WTC11 (cell line): ENCODE measurements at regions not wholly inside any gene's neighbourhood (a gene's known extent, or its start where the extent isn't known, plus 50 kb on each side); places are given as distances from the start of the nearest gene placed in this dataset.
"Not testable (repeated sequence)": the region's sequence is repeated elsewhere in the genome, so short reads cannot be mapped to it uniquely, and the experiment has no call there.

ENCODE experiments used
- ATAC-seq: fragments of 200-7000 bp; cut with Tn5 transposase; 2 replicates; pipeline ENCODE4 v1.10.0; 2021; ENCODE audit warnings: mild to moderate bottlenecking, moderate library complexity
- CTCF ChIA-PET: fragments of 300-600 bp; sonication (Branson Sonifier 250); formaldehyde crosslinking; loops from one replicate; lab custom pipeline; 2021; ENCODE audit warnings: antibody characterized with exemption; lab: Charles Lee
- POLR2A ChIA-PET: fragments of 350-600 bp; sonication (Branson Sonifier 250); formaldehyde crosslinking; loops from one replicate; lab custom pipeline; 2021; ENCODE audit warnings: antibody characterized with exemption; lab: Charles Lee
- DNase-seq: peaks from one replicate; pipeline ENCODE4 v3.0.0; 2021; ENCODE audit warnings: low spot score
- H3K27ac Mint-ChIP-seq: 2 replicates; pipeline ENCODE4 v1.8.0; 2021; ENCODE audit warnings: mixed read lengths
- H3K27me3 Mint-ChIP-seq: 2 replicates; pipeline ENCODE4 v1.8.0; 2021; ENCODE audit warnings: low read depth, mild to moderate bottlenecking, moderate library complexity, mixed read lengths
- H3K36me3 Mint-ChIP-seq: 2 replicates; pipeline ENCODE4 v1.8.0; 2021; ENCODE audit warnings: mixed read lengths
- H3K4me1 Mint-ChIP-seq: 2 replicates; pipeline ENCODE4 v1.8.0; 2022; ENCODE audit warnings: mixed read lengths
- H3K4me3 Mint-ChIP-seq: 2 replicates; pipeline ENCODE4 v1.8.0; 2021; ENCODE audit warnings: mild to moderate bottlenecking, moderate library complexity, mixed read lengths
- H3K9me3 Mint-ChIP-seq: 2 replicates; pipeline ENCODE4 v1.8.0; 2021; ENCODE audit warnings: mixed read lengths
- JAZF1 ChIP-seq: fragments of 250-450 bp; sonication (Bioruptor Pico); IDR thresholded peaks from 2 replicates; pipeline ENCODE4 v1.9.0; 2021; ENCODE audit warnings: moderate library complexity, mild to moderate bottlenecking, inconsistent platforms
- RELA ChIP-seq: sonication (generic); formaldehyde crosslinking; IDR thresholded peaks from 2 replicates; pipeline ENCODE4 v1.8.1; 2022; ENCODE audit warnings: missing genetic modification reagents, mild to moderate bottlenecking, borderline replicate concordance
- TEAD4 ChIP-seq: sonication (generic); formaldehyde crosslinking; IDR thresholded peaks from 2 replicates; pipeline ENCODE4 v1.8.0; 2022; ENCODE audit warnings: mild to moderate bottlenecking, missing genetic modification reagents
- TF ChIP-seq, protein P1 (sequence below): sonication (generic); formaldehyde crosslinking; IDR thresholded peaks from 2 replicates; pipeline ENCODE4 v1.8.0; 2022; ENCODE audit warnings: mild to moderate bottlenecking, missing genetic modification reagents
- TF ChIP-seq, protein P2 (sequence below): fragments of 250-450 bp; sonication (Bioruptor Pico); IDR thresholded peaks from 2 replicates; pipeline ENCODE4 v1.8.0; 2021; ENCODE audit warnings: mild to moderate bottlenecking
- TF ChIP-seq, protein P3 (sequence below): sonication (generic); formaldehyde crosslinking; conservative IDR thresholded peaks from 2 replicates; pipeline ENCODE4 v1.8.1; 2023; ENCODE audit warnings: mild to moderate bottlenecking, low read depth, missing genetic modification reagents, moderate library complexity
- TF ChIP-seq, protein P4 (sequence below): fragments of 250-450 bp; sonication (Bioruptor Pico); conservative IDR thresholded peaks from 2 replicates; pipeline ENCODE4 v1.9.0; 2021; ENCODE audit warnings: mild to moderate bottlenecking

DNA sequence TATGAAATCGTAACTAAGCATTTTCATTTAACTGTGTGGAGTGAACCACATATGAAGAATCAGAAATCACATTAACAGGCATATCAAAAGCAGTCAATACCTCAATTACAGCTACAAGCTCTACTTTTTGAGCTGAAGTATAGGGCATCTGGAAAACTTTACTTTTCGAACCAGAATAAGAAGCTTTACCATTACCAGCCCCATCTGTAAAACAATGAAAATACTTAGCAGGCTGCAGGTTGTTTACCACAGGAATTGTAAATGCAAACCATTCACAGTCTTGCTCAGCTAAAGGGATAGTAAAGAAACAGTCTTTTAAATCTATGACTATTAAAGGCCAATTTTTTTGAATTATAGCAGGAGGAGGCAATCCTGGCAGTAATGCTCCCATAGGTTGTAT is 565.6 kb upstream of the MBL2 start:
- not testable (repeated sequence) for DNase-seq, H3K27me3 Mint-ChIP-seq, ATAC-seq
- Mint-ChIP-seq H3K9me3 (peaks cover 42% of the 10 kb centered on the region), H3K36me3 (peaks cover 48% of the 10 kb centered on the region), H3K4me1 (peaks cover 34% of the 10 kb centered on the region)
- TF ChIP-seq, protein P1, sequence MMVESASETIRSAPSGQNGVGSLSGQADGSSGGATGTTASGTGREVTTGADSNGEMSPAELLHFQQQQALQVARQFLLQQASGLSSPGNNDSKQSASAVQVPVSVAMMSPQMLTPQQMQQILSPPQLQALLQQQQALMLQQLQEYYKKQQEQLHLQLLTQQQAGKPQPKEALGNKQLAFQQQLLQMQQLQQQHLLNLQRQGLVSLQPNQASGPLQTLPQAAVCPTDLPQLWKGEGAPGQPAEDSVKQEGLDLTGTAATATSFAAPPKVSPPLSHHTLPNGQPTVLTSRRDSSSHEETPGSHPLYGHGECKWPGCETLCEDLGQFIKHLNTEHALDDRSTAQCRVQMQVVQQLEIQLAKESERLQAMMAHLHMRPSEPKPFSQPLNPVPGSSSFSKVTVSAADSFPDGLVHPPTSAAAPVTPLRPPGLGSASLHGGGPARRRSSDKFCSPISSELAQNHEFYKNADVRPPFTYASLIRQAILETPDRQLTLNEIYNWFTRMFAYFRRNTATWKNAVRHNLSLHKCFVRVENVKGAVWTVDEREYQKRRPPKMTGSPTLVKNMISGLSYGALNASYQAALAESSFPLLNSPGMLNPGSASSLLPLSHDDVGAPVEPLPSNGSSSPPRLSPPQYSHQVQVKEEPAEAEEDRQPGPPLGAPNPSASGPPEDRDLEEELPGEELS (CRISPR knock-in tag) = peak; percentile 38; the same call in 1 of the 2 replicates
- TF ChIP-seq, all 79 proteins: peak for 1; not testable (repeated sequence) for 78
- CTCF ChIA-PET, H3K4me3 Mint-ChIP-seq, POLR2A ChIA-PET: not testable (repeated sequence)
- H3K27ac Mint-ChIP-seq = peak overlapping the region; percentile 90

DNA sequence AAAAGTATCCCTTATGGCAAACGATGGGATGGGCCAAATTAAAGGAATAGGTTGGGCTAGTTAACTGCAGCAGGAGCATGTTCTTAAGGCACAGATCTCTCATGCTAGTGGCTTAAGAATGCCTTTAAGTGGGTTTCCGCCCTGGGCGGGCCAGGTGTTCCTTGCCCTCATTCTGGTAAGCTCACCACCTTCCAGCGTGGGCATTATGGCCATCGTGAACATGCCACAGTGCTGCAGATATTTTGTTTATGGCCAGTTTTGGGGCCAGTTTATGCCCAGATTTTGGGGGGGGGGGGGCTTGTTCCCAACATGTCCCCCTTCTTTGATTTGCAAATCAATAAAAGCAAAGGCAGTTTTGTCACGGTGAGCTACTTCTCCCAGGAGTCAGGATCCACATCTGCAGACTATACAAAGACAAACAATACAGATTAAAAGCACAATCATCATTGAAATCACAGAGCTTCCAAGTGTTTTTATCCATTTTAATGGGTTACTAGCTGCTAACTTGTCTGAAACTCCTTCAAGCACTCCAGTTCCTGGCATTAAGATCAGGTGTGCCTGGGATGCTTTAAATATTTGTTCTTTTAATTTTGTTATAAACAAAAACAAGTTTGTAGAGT is 563.3 kb upstream of the MBL2 start:
- ATAC-seq, H3K27me3 Mint-ChIP-seq, DNase-seq, POLR2A ChIA-PET, CTCF ChIA-PET, H3K27ac Mint-ChIP-seq, H3K4me3 Mint-ChIP-seq: not testable (repeated sequence)
- Mint-ChIP-seq H3K9me3 (peaks cover 46% of the 10 kb centered on the region), H3K36me3 (peaks cover 48% of the 10 kb centered on the region), H3K4me1 (peaks cover 34% of the 10 kb centered on the region)

DNA sequence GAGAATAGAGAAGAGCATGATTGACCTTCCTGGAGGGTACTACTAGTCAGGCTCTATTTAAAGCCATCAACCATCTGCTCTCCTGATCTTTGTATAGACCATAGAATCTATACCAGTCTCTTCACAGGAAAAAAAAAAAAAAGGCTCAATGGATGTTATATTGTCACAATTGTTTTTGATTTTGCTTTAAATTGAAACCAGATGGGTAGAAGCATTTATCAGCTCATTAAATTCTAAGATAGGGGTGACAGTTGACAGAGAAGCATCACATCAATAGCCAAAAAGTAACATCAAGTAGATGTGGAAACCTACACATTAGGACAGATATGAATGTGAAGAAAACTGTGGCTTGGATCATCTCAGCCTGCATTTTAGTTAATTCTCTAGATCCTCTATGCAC is 558.9 kb upstream of the MBL2 start:
- TF ChIP-seq RELA (CRISPR knock-in tag) = no peak
- DNase-seq (no peak), ATAC-seq (no peak)
- POLR2A ChIA-PET = no interaction called here
- CTCF ChIA-PET = no interaction called here
- H3K36me3 Mint-ChIP-seq = peaks cover 37% of the 10 kb centered on the region
- H3K9me3 Mint-ChIP-seq = peaks cover 41% of the 10 kb centered on the region
- H3K4me1 Mint-ChIP-seq = peaks cover 7% of the 10 kb centered on the region
- H3K27me3 Mint-ChIP-seq = peaks cover 2% of the 10 kb centered on the region
- H3K27ac Mint-ChIP-seq = no peak overlapping the region
- H3K4me3 Mint-ChIP-seq = no peak overlapping the region

DNA sequence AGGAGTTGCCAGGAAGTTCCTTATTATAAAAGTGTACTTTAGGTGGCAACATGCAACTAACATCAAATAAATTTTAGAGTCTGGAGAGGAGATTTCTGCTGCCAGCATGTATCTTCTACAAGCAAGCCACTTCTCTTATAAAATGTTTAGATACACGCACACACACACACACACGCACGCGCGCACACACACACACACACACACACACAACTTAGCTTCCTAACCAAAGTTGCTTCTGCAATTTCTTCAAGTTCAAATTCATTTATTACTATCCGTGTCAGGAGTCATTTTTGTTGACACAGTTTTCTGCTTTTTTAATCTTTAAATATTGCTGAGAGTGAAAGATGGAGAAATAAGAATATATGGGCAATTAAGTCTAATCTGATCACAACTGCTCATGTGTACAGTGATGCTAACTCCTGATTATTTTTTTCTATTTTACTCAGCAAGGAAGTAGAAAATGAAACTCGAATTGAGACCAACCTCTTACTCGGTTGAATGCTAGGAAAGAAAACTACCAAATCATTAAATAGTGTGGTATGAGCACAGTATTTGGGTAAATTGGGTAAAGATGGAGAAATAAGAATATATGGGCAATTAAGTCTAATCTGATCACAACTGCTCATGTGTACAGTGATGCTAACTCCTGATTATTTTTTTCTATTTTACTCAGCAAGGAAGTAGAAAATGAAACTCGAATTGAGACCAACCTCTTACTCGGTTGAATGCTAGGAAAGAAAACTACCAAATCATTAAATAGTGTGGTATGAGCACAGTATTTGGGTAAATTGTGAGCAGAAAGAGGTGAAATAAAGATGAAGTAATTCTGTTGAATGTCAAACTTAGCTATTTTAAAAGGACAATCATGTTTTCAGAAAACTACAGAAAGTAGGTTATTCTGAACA is 554.1 kb upstream of the MBL2 start:
- H3K27me3 Mint-ChIP-seq, H3K4me3 Mint-ChIP-seq, H3K36me3 Mint-ChIP-seq, DNase-seq, POLR2A ChIA-PET, H3K27ac Mint-ChIP-seq, ATAC-seq, CTCF ChIA-PET, H3K4me1 Mint-ChIP-seq, H3K9me3 Mint-ChIP-seq: not testable (repeated sequence)

DNA sequence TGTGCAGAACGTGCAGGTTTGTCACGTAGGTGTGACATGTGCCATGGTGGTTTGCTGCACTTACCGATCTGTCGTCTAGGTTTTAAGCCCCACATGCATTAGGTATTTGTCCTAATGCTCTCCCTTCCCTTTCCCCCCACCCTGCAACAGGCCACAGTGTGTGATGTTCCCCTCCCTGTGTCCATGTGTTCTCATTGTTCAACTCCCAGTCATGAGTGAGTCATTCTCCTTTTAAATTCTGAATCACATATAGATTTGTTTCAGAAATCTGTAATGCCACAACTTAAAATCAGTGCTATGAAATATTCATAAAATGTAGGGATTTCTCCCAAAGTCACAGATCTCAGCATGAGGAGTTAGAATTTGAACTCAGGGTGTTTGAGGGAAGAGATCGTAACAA is 552.5 kb upstream of the MBL2 start:
- TF ChIP-seq, protein P2, sequence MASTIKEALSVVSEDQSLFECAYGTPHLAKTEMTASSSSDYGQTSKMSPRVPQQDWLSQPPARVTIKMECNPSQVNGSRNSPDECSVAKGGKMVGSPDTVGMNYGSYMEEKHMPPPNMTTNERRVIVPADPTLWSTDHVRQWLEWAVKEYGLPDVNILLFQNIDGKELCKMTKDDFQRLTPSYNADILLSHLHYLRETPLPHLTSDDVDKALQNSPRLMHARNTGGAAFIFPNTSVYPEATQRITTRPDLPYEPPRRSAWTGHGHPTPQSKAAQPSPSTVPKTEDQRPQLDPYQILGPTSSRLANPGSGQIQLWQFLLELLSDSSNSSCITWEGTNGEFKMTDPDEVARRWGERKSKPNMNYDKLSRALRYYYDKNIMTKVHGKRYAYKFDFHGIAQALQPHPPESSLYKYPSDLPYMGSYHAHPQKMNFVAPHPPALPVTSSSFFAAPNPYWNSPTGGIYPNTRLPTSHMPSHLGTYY (CRISPR knock-in tag) = no peak
- TF ChIP-seq TEAD4 (no peak), JAZF1 (CRISPR knock-in tag) (no peak)
- TF ChIP-seq, protein P3, sequence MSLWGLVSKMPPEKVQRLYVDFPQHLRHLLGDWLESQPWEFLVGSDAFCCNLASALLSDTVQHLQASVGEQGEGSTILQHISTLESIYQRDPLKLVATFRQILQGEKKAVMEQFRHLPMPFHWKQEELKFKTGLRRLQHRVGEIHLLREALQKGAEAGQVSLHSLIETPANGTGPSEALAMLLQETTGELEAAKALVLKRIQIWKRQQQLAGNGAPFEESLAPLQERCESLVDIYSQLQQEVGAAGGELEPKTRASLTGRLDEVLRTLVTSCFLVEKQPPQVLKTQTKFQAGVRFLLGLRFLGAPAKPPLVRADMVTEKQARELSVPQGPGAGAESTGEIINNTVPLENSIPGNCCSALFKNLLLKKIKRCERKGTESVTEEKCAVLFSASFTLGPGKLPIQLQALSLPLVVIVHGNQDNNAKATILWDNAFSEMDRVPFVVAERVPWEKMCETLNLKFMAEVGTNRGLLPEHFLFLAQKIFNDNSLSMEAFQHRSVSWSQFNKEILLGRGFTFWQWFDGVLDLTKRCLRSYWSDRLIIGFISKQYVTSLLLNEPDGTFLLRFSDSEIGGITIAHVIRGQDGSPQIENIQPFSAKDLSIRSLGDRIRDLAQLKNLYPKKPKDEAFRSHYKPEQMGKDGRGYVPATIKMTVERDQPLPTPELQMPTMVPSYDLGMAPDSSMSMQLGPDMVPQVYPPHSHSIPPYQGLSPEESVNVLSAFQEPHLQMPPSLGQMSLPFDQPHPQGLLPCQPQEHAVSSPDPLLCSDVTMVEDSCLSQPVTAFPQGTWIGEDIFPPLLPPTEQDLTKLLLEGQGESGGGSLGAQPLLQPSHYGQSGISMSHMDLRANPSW (CRISPR knock-in tag) = no peak
- TF ChIP-seq, protein P4, sequence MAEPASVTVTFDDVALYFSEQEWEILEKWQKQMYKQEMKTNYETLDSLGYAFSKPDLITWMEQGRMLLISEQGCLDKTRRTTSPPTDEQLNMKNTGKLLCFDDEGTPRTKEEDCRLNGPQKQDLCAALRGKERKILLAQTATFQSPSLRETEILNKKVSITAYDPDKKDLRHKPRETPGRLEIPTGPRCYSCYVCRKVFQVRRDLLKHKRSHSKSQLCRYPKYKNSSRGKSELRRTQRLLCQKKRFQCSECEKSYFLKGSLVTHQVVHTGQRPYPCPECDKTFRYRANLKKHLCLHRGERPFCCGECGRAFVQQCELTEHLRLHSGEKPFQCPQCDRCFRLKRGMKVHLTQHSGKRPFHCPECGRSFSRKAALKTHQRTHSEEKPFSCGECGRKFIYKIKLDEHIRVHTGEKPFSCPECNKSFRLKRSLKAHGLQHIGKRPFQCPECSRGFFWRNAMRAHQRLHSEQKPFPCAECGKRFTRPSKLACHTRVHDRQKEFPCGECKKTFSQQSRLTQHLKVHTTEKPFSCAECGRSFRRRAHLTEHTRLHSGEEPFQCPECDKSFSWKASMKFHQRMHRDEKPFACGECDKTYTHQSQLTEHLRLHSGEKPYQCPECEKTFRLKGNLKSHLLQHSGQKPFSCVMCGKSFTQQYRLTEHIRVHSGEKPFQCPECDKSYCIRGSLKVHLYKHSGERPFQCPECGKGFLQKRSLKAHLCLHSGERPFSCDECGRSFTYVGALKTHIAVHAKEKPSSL = no peak
- H3K9me3 Mint-ChIP-seq = 0 out of 2 replicates have a peak, but pooled peaks cover under 1% of the 10 kb centered on the region
- no peak overlapping the region for H3K27ac Mint-ChIP-seq
- ATAC-seq = no peak
- peaks cover 3% of the 10 kb centered on the region for H3K4me1 Mint-ChIP-seq
- no peaks in the 10 kb centered on the region for H3K27me3 Mint-ChIP-seq
- POLR2A ChIA-PET = no interaction called here
- H3K36me3 Mint-ChIP-seq = peaks cover under 1% of the 10 kb centered on the region; the same call in 1 of the 2 replicates
- DNase-seq = no peak
- H3K4me3 Mint-ChIP-seq = no peak overlapping the region
- CTCF ChIA-PET = no interaction called here
